CD1c-positive myeloid dendritic cell (primary cell): ENCODE measurements at regions not wholly inside any gene's neighbourhood (a gene's known extent, or its start where the extent isn't known, plus 50 kb on each side); places are given as distances from the start of the nearest gene placed in this dataset.

Experiments used
- DNase-seq: peaks from one replicate; pipeline ENCODE4 v3.0.0-alpha.2; 2016; ENCODE audit errors: extremely low spot score

DNA sequence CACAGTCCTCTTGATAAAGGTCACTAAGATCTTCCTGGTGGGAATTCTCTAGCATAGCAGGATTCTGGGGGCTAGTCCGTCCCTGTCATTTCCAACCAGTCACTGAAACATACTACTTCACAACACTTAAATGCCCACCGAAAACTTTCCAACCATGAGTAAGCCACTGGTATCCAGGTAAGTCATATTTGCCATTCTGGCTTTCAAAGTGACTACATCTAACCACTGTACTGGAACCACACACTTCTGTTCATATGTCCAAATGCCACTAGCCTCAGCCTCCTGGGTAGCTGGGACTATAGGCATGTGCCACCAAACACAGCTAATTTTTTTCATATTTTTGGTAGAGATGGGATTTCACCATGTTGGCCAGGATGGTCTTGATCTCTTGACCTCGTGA, 64.3 kb upstream of the VANGL1 start:
- no peak for DNase-seq

- DNase-seq, result no peak
These were observed 66.1 kb upstream of the VANGL1 start for GRCh38 chr1:115575661-115576060.

- no peak for DNase-seq
These were observed 69.1 kb upstream of the VANGL1 start for GRCh38 chr1:115572710-115573109.

GRCh38 chr1:115567431-115567830, 74.3 kb upstream of the VANGL1 start:
- DNase-seq, result no peak

DNA sequence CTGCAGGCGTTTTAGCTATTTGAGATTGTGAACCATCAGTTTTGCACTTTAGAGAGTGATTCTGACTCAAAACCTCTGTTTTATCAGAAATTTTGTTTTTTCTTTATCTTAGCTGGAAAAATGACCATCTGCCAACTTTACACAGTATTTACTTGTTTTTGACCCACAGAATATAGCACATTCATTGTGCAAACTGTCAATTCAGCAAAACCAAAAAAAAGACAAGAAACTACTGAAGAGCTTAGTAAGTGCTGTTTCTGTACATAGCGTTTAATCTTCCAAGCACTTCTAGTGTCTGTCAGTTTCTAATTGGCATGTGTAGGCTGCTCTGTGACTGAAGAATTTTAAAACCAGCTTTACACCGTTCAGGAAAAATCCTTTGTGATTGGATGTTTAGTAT, 76.0 kb upstream of the VANGL1 start:
- DNase-seq, result no peak

DNA sequence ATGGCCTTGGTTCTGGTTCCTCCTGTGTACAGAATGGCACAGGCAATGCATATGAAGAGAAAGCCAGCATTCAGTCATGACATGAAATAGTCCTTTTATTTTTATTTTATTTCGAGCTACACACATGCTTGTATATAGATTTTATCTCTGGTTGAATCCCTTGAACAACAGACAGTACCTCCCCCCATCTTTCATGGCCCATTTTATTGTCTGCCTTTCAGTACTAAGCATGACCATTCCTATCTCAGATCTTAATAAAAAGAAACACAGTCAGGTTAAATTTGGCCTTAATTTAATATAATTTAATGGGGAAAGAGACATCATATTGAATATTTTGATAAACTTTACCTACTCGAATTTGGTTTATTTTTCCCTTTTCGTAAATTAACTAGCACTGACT, 76.4 kb upstream of the VANGL1 start:
- no peak for DNase-seq

- no peak for DNase-seq
These were observed 77.6 kb upstream of the VANGL1 start for GRCh38 chr1:115564201-115564600.

GRCh38 chr1:115560027-115560426, 81.7 kb upstream of the VANGL1 start:
- no peak for DNase-seq

DNA sequence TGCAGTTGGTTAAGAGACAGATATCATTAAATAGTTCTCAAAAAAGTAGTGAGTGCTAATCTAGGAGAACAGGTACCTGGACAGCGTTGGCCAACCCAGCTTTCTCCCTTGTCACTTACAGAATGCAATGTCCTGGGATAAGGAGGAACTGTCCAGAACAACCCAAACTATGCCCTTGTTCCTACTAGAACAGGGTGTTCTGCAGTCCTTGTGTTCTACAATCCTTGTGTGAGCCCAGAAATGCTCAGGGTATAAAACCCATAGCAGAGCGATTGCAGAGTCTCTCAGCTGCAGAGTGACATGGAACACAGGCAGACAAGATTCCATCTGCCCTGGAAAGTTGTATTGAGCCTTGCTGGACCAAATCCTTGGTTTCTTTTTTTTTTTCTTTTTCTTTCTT, 83.5 kb upstream of the VANGL1 start:
- no peak for DNase-seq

GRCh38 chr1:115557715-115558114, 84.1 kb upstream of the VANGL1 start:
- DNase-seq, result no peak

DNA sequence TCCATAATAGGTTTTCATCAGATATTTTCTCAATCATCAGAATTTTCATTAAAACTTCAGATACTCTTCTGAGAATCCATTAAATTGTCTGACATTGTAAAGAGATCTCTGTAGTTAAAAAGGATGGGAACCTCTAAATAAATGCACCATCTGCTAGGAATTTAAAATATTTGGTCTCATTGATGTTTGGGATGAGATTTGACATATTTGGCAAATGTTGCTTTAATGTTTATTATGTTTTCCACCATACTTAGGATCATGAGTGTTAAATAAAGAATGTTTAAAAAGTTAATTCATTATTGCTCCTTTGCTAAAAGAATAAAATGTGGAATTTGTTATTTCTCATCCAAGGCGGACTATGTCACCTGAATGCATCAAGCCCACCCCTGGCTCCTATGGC, 85.5 kb upstream of the VANGL1 start:
- DNase-seq, result no peak

DNA sequence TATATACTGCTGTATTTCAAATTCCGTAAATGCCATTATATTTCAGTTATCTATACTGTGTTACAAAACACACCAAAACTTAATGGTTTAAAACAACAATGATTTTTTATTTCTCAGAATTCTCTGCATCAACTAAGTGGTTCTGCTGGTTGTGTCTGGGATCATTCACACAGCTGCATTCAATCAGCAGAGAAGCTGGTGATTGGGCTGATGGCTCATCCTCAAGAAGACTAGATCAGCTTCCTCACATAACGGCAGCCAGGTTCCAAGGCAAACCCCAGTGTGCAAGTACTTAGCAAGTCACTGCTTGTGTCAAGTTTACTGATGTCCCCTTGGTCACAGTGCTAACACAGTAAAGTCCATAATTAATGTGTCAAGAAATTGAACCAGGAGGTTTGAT, 86.3 kb upstream of the VANGL1 start:
- DNase-seq, result no peak

GRCh38 chr1:115547696-115548095, 94.1 kb upstream of the VANGL1 start:
- DNase-seq, result no peak

- DNase-seq, result no peak
These were observed 94.9 kb upstream of the VANGL1 start for GRCh38 chr1:115546846-115547245.

- DNase-seq, result peak; percentile 7
These were observed 95.7 kb upstream of the VANGL1 start for GRCh38 chr1:115545791-115546733.

GRCh38 chr1:115545096-115545720, 96.6 kb upstream of the VANGL1 start:
- no peak for DNase-seq

DNA sequence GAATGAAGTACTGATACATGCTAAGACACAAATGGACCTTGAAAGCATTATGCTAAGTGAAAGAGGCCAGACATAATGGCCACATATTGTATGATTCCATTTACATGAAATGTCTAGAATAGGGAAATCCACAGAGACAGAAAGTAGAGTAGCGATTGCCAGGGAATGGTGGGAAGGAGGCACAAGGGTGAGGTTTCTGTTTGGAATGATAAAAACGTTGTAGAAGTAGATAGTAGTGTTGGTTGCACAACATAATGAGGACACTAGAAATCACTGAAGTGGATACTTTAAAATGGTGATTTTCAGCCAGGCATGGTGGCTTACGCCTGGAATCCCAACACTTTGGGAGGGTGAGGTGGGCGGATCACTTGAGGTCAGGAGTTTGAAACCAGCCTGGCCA, 97.6 kb upstream of the VANGL1 start:
- DNase-seq, result no peak

- DNase-seq, result no peak
These were observed 98.5 kb upstream of the VANGL1 start for GRCh38 chr1:115543247-115543646.

GRCh38 chr1:115539736-115540135, 102.0 kb upstream of the VANGL1 start:
- DNase-seq, result no peak

- no peak for DNase-seq
These were observed 102.7 kb upstream of the VANGL1 start for GRCh38 chr1:115539061-115539460.

DNA sequence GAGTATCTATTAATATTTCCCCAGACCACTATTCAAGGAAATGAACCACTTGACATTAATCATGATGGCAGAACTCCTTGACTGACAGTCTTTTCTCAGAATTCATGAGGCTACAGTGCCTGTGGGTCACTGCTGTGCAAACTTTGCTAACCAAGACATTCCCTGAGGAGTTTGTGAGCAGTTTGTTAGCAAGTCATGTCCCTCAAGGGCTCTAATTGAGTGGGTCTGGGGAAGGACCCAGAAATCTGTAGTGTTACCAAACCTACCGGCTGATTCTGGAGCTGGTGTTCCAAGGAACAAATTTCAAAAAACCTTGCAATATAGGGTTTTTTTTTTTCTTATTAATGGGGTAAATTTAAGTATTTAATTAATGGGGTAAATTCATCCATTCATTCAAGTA, 103.2 kb upstream of the VANGL1 start:
- DNase-seq, result no peak

DNA sequence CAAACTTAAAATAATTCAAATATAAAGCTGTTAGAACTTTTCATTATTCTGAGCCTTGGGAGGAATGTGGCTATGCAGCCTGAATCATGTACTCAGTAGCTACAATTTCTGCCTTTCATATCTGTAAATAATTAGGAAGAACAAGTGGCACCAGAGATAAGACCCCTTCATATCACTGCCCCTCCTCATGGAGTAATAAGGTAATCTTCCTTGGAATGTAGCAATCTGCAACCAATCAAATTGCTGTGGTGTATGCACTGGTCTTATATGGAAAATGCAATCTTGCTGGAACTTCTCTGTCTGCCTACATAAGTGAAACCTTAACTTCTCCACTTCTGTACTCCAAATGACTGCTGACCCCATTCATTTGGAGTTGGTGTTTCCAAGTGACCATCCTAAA, 104.4 kb upstream of the VANGL1 start:
- no peak for DNase-seq

GRCh38 chr1:115536279-115536816, 105.4 kb upstream of the VANGL1 start:
- no peak for DNase-seq
